Stimulated activated CD8-positive, alpha-beta memory T cell treated with anti-CD3 and anti-CD28 coated beads, Interleukin-7, amount 100 ng/mL, for 48 hours (primary cell): ENCODE measurements at regions not wholly inside any gene's neighbourhood (a gene's known extent, or its start where the extent isn't known, plus 50 kb on each side); places are given as distances from the start of the nearest gene placed in this dataset.

Source experiments
- DNase-seq, 2 donors: peaks; one replicate each; pipeline ENCODE4 v3.0.0-alpha.2; 2020; ENCODE audit warnings: low read depth in 1 of 2; ENCODE audit errors: extremely low read depth in 1 of 2

- no peak for DNase-seq
Observed at GRCh38 chr15:52923626-52924025, 133.5 kb upstream of the ONECUT1 start.

GRCh38 chr15:52922871-52923270 lies 132.7 kb upstream of the ONECUT1 start:
- no peak for DNase-seq

GRCh38 chr15:52912172-52912571 lies 122.0 kb upstream of the ONECUT1 start:
- DNase-seq = no peak

GRCh38 chr15:52893338-52893737 lies 103.2 kb upstream of the ONECUT1 start:
- DNase-seq = no peak

GRCh38 chr15:52879904-52880303 lies 89.8 kb upstream of the ONECUT1 start:
- DNase-seq = no peak

GRCh38 chr15:52879145-52879544 lies 89.0 kb upstream of the ONECUT1 start:
- no peak for DNase-seq

- no peak for DNase-seq
Observed at GRCh38 chr15:52876991-52877663, 87.0 kb upstream of the ONECUT1 start.

- no peak for DNase-seq
Observed at GRCh38 chr15:52872036-52872818, 82.1 kb upstream of the ONECUT1 start.

GRCh38 chr15:52870015-52870414 lies 79.9 kb upstream of the ONECUT1 start:
- no peak for DNase-seq

GRCh38 chr15:52866698-52867097 lies 76.6 kb upstream of the ONECUT1 start:
- DNase-seq = no peak

GRCh38 chr15:52862677-52863076 lies 72.5 kb upstream of the ONECUT1 start:
- no peak for DNase-seq

GRCh38 chr15:52858782-52859176 lies 68.6 kb upstream of the ONECUT1 start:
- DNase-seq = no peak

- DNase-seq = no peak
Observed at GRCh38 chr15:52857937-52858781, 68.0 kb upstream of the ONECUT1 start.

- no peak for DNase-seq
Observed at GRCh38 chr15:52857471-52857870, 67.3 kb upstream of the ONECUT1 start.

GRCh38 chr15:52856286-52856685 lies 66.2 kb upstream of the ONECUT1 start:
- no peak for DNase-seq

GRCh38 chr15:52855157-52855556 lies 65.0 kb upstream of the ONECUT1 start:
- no peak for DNase-seq

- DNase-seq = no peak
Observed at GRCh38 chr15:52844823-52845222, 54.7 kb upstream of the ONECUT1 start.
